ENCODE measurements at regions not wholly inside any gene's neighbourhood (a gene's known extent, or its start where the extent isn't known, plus 50 kb on each side); places are given as distances from the start of the nearest gene placed in this dataset.

GRCh38 chr6:9783567-9783966 lies 631.3 kb downstream of the TFAP2A start:
- Histone ChIP-seq H3K27ac (ENCODE audit: low read depth in 1 of 2, low read length in 2 of 2) (no peak overlapping the region), H3K9me3 (ENCODE audit: control insufficient read depth in 4 of 4, low read length in 3 of 4) (no peaks in the 10 kb centered on the region), H3K36me3 (ENCODE audit: control insufficient read depth in 4 of 4, insufficient read depth in 3 of 4, low read depth in 1 of 4, low read length in 3 of 4) (no peaks in the 10 kb centered on the region), H3K27me3 (ENCODE audit: control insufficient read depth in 4 of 4, insufficient read depth in 4 of 4, low read length in 3 of 4) (no peaks in the 10 kb centered on the region), H3K4me1 (ENCODE audit: control insufficient read depth in 4 of 4, insufficient read depth in 4 of 4, low read length in 3 of 4) (no peaks in the 10 kb centered on the region), H3K4me3 (ENCODE audit: low read depth in 1 of 3, low read length in 3 of 3) (no peak overlapping the region), H3K9ac (ENCODE audit: low read depth in 1 of 2, low read length in 2 of 2) (no peak overlapping the region)
- DNase-seq (ENCODE audit: low spot score): no peak
- no peak for TF ChIP-seq GABPA (IDR thresholded peaks at IDR 0.05 in 1 of 2, conservative IDR thresholded peaks at IDR 0.05 in 1 of 2)
- no peak for TF ChIP-seq NR2F2 (IDR thresholded peaks at IDR 0.05)
- TF ChIP-seq HNF4A (conservative IDR thresholded peaks at IDR 0.05): no peak
- TF ChIP-seq RXRA (IDR thresholded peaks at IDR 0.05): no peak
- no peak for TF ChIP-seq FOXA2 (IDR thresholded peaks at IDR 0.05)
- TF ChIP-seq ATF3 (IDR thresholded peaks at IDR 0.05): no peak
- TF ChIP-seq, protein P1, sequence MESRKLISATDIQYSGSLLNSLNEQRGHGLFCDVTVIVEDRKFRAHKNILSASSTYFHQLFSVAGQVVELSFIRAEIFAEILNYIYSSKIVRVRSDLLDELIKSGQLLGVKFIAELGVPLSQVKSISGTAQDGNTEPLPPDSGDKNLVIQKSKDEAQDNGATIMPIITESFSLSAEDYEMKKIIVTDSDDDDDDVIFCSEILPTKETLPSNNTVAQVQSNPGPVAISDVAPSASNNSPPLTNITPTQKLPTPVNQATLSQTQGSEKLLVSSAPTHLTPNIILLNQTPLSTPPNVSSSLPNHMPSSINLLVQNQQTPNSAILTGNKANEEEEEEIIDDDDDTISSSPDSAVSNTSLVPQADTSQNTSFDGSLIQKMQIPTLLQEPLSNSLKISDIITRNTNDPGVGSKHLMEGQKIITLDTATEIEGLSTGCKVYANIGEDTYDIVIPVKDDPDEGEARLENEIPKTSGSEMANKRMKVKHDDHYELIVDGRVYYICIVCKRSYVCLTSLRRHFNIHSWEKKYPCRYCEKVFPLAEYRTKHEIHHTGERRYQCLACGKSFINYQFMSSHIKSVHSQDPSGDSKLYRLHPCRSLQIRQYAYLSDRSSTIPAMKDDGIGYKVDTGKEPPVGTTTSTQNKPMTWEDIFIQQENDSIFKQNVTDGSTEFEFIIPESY (IDR thresholded peaks at IDR 0.05): no peak
- no peak for TF ChIP-seq HNF4G (IDR thresholded peaks at IDR 0.05)
- no peak for TF ChIP-seq TAF1 (conservative IDR thresholded peaks at IDR 0.05)
- no peak for TF ChIP-seq MAX (IDR thresholded peaks at IDR 0.05)
- no peak for TF ChIP-seq RAD21 (IDR thresholded peaks at IDR 0.05)
- 62% methylated on average over 6 of the region's 6 CpGs for WGBS

DNA sequence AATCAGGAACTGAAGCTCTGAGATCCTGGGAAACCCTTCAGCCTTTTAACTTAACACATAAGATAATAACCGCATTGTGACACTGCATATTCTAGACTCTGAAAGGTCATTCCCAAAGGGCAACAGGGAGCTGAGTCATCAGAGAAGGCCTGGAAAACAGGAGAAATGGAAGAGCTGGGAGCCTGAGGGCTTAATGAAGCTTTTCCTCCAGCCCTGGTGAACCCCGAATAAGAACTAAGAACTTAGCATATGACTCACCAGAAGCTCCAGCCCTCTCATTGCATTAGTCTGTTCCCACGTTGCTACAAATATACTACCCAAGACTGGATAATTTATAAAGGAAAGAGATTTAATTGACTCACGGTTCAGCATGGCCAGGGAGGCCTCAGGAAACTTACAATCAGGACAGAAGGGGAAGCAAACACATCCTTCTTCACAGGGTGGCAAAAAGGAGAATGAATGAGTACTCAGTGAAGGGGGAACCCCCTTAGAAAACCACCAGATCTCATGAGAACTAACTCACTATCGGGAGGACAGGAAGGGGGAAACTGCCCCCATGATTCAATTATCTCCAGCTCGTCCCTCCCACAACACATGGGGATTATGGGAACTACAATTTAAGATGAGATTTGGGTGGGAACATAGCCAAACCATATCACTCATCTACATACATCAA lies 648.5 kb downstream of the TFAP2A start:
- Histone ChIP-seq H3K4me1 (ENCODE audit: control insufficient read depth in 4 of 4, insufficient read depth in 4 of 4, low read length in 3 of 4) (no peaks in the 10 kb centered on the region), H3K9ac (ENCODE audit: low read depth in 1 of 2, low read length in 2 of 2) (no peak overlapping the region), H3K9me3 (ENCODE audit: control insufficient read depth in 4 of 4, low read length in 3 of 4) (no peaks in the 10 kb centered on the region), H3K27ac (ENCODE audit: low read depth in 1 of 2, low read length in 2 of 2) (no peak overlapping the region), H3K4me3 (ENCODE audit: low read depth in 1 of 3, low read length in 3 of 3) (no peak overlapping the region), H3K27me3 (ENCODE audit: control insufficient read depth in 4 of 4, insufficient read depth in 4 of 4, low read length in 3 of 4) (peaks cover 0 to 5% (median 0%) of the 10 kb centered on the region in 4 donors), H3K36me3 (ENCODE audit: control insufficient read depth in 4 of 4, insufficient read depth in 3 of 4, low read depth in 1 of 4, low read length in 3 of 4) (no peaks in the 10 kb centered on the region)
- no peak for DNase-seq (ENCODE audit: low spot score)
- TF ChIP-seq ATF3 (IDR thresholded peaks at IDR 0.05): no peak
- TF ChIP-seq, protein P2, sequence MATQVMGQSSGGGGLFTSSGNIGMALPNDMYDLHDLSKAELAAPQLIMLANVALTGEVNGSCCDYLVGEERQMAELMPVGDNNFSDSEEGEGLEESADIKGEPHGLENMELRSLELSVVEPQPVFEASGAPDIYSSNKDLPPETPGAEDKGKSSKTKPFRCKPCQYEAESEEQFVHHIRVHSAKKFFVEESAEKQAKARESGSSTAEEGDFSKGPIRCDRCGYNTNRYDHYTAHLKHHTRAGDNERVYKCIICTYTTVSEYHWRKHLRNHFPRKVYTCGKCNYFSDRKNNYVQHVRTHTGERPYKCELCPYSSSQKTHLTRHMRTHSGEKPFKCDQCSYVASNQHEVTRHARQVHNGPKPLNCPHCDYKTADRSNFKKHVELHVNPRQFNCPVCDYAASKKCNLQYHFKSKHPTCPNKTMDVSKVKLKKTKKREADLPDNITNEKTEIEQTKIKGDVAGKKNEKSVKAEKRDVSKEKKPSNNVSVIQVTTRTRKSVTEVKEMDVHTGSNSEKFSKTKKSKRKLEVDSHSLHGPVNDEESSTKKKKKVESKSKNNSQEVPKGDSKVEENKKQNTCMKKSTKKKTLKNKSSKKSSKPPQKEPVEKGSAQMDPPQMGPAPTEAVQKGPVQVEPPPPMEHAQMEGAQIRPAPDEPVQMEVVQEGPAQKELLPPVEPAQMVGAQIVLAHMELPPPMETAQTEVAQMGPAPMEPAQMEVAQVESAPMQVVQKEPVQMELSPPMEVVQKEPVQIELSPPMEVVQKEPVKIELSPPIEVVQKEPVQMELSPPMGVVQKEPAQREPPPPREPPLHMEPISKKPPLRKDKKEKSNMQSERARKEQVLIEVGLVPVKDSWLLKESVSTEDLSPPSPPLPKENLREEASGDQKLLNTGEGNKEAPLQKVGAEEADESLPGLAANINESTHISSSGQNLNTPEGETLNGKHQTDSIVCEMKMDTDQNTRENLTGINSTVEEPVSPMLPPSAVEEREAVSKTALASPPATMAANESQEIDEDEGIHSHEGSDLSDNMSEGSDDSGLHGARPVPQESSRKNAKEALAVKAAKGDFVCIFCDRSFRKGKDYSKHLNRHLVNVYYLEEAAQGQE (IDR thresholded peaks at IDR 0.05): no peak
- TF ChIP-seq, protein P1 (IDR thresholded peaks at IDR 0.05): no peak
- 70% methylated on average over 6 of the region's 6 CpGs for WGBS

Data from liver (tissue), 7 donors.